ENCODE measurements at regions not wholly inside any gene's neighbourhood (a gene's known extent, or its start where the extent isn't known, plus 50 kb on each side); places are given as distances from the start of the nearest gene placed in this dataset.

- no peak for TF ChIP-seq CTCF (IDR thresholded peaks at IDR 0.05; ENCODE audit: insufficient read depth, low read length)
- TF ChIP-seq POLR2AphosphoS5 (IDR thresholded peaks at IDR 0.05; ENCODE audit: low read depth), result no peak
Measured at GRCh38 chr13:89270736-89271135, 1599.6 kb downstream of the SLITRK5 start.
